HFF-Myc (cell line): ENCODE measurements at regions not wholly inside any gene's neighbourhood (a gene's known extent, or its start where the extent isn't known, plus 50 kb on each side); places are given as distances from the start of the nearest gene placed in this dataset.

Source experiments
- DNase-seq: peaks from one replicate; pipeline ENCODE4 v3.0.0-alpha.2; 2011; ENCODE audit warnings: low read depth; ENCODE audit errors: extremely low read depth
- H3K4me3 ChIP-seq: replicated peaks from 2 replicates; pipeline ENCODE4 v1.5.1; 2011; ENCODE audit warnings: low read depth, mild to moderate bottlenecking, control low read depth, low read length
- CTCF ChIP-seq: IDR thresholded peaks from 2 replicates; pipeline ENCODE4 v1.5.1; 2012; ENCODE audit warnings: mild to moderate bottlenecking, low read depth, low read length, control low read depth; ENCODE audit errors: missing control alignments

GRCh38 chr1:93815366-93816110, 63.5 kb downstream of the DNTTIP2 start:
- no peak overlapping the region for H3K4me3 ChIP-seq
- TF ChIP-seq CTCF: no peak
- DNase-seq: no peak

- TF ChIP-seq CTCF: no peak
- DNase-seq: no peak
- H3K4me3 ChIP-seq: no peak overlapping the region
These were observed 64.1 kb downstream of the DNTTIP2 start for GRCh38 chr1:93814795-93815340.

- no peak overlapping the region for H3K4me3 ChIP-seq
- DNase-seq: peak; percentile 81
- peak; percentile 98 for TF ChIP-seq CTCF
These were observed 64.8 kb downstream of the DNTTIP2 start for GRCh38 chr1:93814059-93814794.

GRCh38 chr1:93813076-93813475, 65.9 kb downstream of the DNTTIP2 start:
- DNase-seq: no peak
- no peak overlapping the region for H3K4me3 ChIP-seq
- TF ChIP-seq CTCF: no peak

GRCh38 chr1:93811326-93812065, 67.5 kb downstream of the DNTTIP2 start:
- no peak for DNase-seq

More at GRCh38 chr1:93811326-93812065, 67.5 kb downstream of the DNTTIP2 start:
- TF ChIP-seq CTCF: no peak
- no peak overlapping the region for H3K4me3 ChIP-seq
